K562 (cell line): ENCODE measurements at regions not wholly inside any gene's neighbourhood (a gene's known extent, or its start where the extent isn't known, plus 50 kb on each side); places are given as distances from the start of the nearest gene placed in this dataset.

ENCODE experiments used
- ARHGAP35 ChIP-seq: fragments of 450-650 bp; IDR thresholded peaks from 2 replicates; pipeline ENCODE4 v1.6.1; 2018; ENCODE audit not compliant: partially characterized antibody
- SRSF9 ChIP-seq: fragments of 200-400 bp; formaldehyde crosslinking; IDR thresholded peaks from 2 replicates; pipeline ENCODE4 v1.6.1; 2017; ENCODE audit warnings: low read depth, low read length, borderline replicate concordance
- ZNF778 ChIP-seq: fragments of 450-650 bp; formaldehyde crosslinking; IDR thresholded peaks from 2 replicates; pipeline ENCODE4 v1.4.0; 2020; ENCODE audit warnings: mild to moderate bottlenecking, moderate library complexity
- TF ChIP-seq, protein P1 (sequence below): sonication (generic); formaldehyde crosslinking; IDR thresholded peaks from 2 replicates; pipeline ENCODE4 v1.9.0; 2022; ENCODE audit warnings: mild to moderate bottlenecking, missing genetic modification reagents
- TF ChIP-seq, protein P2 (sequence below), 2 experiments: fragments of 450-650 bp; formaldehyde crosslinking in 1 of 2; IDR thresholded peaks; 2 replicates each; pipeline versions ENCODE4 v1.4.0 to v1.6.1; 2014 to 2020; ENCODE audit warnings: mild to moderate bottlenecking in 2 of 2, borderline replicate concordance in 1 of 2, low read depth in 1 of 2

DNA sequence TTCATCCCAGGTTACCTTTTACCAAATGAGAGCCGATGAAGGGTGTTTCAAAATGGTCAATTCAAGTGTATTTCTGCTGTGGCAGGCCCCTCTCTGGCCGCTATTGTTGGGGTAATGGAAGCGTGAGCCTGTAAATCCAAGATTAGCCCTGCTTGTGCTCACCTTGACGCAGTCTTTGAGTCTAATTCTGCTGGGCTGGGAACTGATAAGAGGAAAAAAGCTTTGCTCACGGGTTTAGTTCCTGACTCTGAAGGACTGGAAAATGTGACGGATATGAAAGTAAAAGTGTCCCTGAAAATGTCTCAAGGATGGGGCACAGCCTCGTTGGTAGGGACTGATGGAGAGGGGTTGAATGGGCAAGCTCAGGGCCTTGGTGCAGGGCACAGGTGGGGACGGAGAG is 125.9 kb upstream of the GALNT2 start:
- TF ChIP-seq, protein P1, sequence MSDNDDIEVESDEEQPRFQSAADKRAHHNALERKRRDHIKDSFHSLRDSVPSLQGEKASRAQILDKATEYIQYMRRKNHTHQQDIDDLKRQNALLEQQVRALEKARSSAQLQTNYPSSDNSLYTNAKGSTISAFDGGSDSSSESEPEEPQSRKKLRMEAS (CRISPR knock-in tag) = no peak
- TF ChIP-seq, protein P2, sequence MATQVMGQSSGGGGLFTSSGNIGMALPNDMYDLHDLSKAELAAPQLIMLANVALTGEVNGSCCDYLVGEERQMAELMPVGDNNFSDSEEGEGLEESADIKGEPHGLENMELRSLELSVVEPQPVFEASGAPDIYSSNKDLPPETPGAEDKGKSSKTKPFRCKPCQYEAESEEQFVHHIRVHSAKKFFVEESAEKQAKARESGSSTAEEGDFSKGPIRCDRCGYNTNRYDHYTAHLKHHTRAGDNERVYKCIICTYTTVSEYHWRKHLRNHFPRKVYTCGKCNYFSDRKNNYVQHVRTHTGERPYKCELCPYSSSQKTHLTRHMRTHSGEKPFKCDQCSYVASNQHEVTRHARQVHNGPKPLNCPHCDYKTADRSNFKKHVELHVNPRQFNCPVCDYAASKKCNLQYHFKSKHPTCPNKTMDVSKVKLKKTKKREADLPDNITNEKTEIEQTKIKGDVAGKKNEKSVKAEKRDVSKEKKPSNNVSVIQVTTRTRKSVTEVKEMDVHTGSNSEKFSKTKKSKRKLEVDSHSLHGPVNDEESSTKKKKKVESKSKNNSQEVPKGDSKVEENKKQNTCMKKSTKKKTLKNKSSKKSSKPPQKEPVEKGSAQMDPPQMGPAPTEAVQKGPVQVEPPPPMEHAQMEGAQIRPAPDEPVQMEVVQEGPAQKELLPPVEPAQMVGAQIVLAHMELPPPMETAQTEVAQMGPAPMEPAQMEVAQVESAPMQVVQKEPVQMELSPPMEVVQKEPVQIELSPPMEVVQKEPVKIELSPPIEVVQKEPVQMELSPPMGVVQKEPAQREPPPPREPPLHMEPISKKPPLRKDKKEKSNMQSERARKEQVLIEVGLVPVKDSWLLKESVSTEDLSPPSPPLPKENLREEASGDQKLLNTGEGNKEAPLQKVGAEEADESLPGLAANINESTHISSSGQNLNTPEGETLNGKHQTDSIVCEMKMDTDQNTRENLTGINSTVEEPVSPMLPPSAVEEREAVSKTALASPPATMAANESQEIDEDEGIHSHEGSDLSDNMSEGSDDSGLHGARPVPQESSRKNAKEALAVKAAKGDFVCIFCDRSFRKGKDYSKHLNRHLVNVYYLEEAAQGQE (IDR thresholded peaks at IDR 0.05; ENCODE audit: borderline replicate concordance) = no peak
- TF ChIP-seq, protein P2 (CRISPR knock-in tag; IDR thresholded peaks at IDR 0.05; ENCODE audit: low read depth) = no peak
- TF ChIP-seq ZNF778 (CRISPR knock-in tag) = no peak
- no peak for TF ChIP-seq SRSF9
- TF ChIP-seq ARHGAP35 = no peak
